ENCODE measurements at regions not wholly inside any gene's neighbourhood (a gene's known extent, or its start where the extent isn't known, plus 50 kb on each side); places are given as distances from the start of the nearest gene placed in this dataset.
"Not testable (repeated sequence)": the region's sequence is repeated elsewhere in the genome, so short reads cannot be mapped to it uniquely, and the experiment has no call there.

DNA sequence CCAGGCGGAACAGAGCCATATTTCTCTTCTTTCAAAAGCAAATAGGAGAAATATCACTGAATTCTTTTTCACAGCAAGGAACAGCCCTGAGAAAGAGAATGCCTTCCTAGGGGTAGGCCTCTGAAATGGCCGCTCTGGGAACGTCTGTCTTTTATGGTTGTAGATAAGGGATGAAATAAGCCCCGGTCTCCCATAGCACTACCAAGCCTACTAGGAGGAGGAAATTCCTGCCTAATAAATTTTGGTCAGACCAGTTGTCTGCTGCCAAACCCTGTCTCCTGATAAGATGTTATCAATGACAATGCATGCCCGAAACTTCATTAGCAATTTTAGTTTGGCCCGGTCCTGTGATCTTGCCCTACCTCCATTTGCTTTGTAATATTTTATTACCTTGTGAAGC lies 448.9 kb downstream of the ARL4A start:
- H3K4me3 ChIP-seq (ENCODE audit: low read length); H3K4me1 ChIP-seq (ENCODE audit: control insufficient read depth, insufficient read depth, low read length); H3K27ac ChIP-seq (ENCODE audit: low read length); H3K9me3 ChIP-seq (replicated peaks; ENCODE audit: control insufficient read depth, low read depth, low read length); DNase-seq; H3K36me3 ChIP-seq (ENCODE audit: control insufficient read depth, insufficient read depth, low read length); H3K27me3 ChIP-seq (ENCODE audit: control insufficient read depth, insufficient read depth, low read length): not testable (repeated sequence)
- WGBS (ENCODE audit: insufficient coverage), result no CpG with 5 or more reads among the region's 6 CpGs

DNA sequence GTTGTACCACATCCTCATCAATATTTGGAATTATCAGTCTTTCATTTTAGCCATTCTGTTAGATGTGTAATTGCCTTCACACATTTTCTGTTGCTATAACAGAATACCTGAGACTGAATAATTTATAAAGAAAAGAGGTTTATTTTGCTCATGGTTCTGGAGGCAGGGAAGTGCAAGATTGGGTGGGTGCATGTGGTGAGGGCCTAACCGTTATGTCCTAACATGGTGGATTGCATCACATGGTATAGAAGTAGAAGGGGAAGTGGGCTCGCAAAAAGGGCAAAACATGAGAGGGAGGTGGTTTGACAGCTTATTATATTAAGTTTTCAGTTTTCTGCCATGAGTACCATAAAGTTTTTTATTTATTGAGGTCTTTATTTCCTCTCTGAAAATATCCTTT lies 452.0 kb downstream of the ARL4A start:
- H3K4me1 ChIP-seq (ENCODE audit: control insufficient read depth, insufficient read depth, low read length), result no peaks in the 10 kb centered on the region
- no peak overlapping the region for H3K27ac ChIP-seq (ENCODE audit: low read length)
- H3K36me3 ChIP-seq (ENCODE audit: control insufficient read depth, insufficient read depth, low read length), result no peaks in the 10 kb centered on the region
- no peaks in the 10 kb centered on the region for H3K9me3 ChIP-seq (replicated peaks; ENCODE audit: control insufficient read depth, low read depth, low read length)
- DNase-seq, result no peak
- H3K27me3 ChIP-seq (ENCODE audit: control insufficient read depth, insufficient read depth, low read length), result no peaks in the 10 kb centered on the region
- 60% methylated on average over 1 of the region's 2 CpGs for WGBS (ENCODE audit: insufficient coverage)
- no peak overlapping the region for H3K4me3 ChIP-seq (ENCODE audit: low read length)

GRCh38 chr7:13144673-13145072 lies 457.2 kb downstream of the ARL4A start:
- peak; percentile 90 for DNase-seq
- peaks cover 2% of the 10 kb centered on the region for H3K4me1 ChIP-seq (ENCODE audit: control insufficient read depth, insufficient read depth, low read length)
- H3K27ac ChIP-seq (ENCODE audit: low read length), result peak overlapping the region; percentile 33
- no peaks in the 10 kb centered on the region for H3K36me3 ChIP-seq (ENCODE audit: control insufficient read depth, insufficient read depth, low read length)
- no peaks in the 10 kb centered on the region for H3K27me3 ChIP-seq (ENCODE audit: control insufficient read depth, insufficient read depth, low read length)
- 38% methylated on average over 3 of the region's 4 CpGs for WGBS (ENCODE audit: insufficient coverage)
- no peak overlapping the region for H3K4me3 ChIP-seq (ENCODE audit: low read length)
- no peaks in the 10 kb centered on the region for H3K9me3 ChIP-seq (replicated peaks; ENCODE audit: control insufficient read depth, low read depth, low read length)

DNA sequence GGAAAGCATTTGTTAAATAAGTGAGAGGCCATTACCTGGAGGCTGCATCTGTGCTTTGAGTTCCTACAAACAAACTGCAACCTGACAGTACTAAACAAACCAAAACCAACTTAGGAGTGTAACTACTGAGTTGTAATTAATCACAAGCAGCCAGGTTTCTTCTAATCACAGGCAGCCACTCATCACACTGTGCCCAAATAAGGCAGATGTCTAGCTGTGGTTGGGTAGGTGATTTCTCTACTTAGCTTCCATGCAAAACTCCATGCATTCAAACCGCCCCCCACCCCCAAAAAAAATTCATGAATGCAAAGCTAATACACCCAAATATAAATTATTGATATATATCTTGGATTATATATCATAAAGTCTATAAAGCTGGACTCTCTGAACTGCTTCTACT lies 461.1 kb downstream of the ARL4A start:
- Histone ChIP-seq H3K27me3 (ENCODE audit: control insufficient read depth, insufficient read depth, low read length) (no peaks in the 10 kb centered on the region), H3K36me3 (ENCODE audit: control insufficient read depth, insufficient read depth, low read length) (no peaks in the 10 kb centered on the region), H3K4me3 (ENCODE audit: low read length) (no peak overlapping the region), H3K4me1 (ENCODE audit: control insufficient read depth, insufficient read depth, low read length) (peaks cover 2% of the 10 kb centered on the region), H3K27ac (ENCODE audit: low read length) (no peak overlapping the region), H3K9me3 (replicated peaks; ENCODE audit: control insufficient read depth, low read depth, low read length) (no peaks in the 10 kb centered on the region)
- WGBS (ENCODE audit: insufficient coverage), result no CpG with 5 or more reads among the region's 1 CpG
- no peak for DNase-seq

- Histone ChIP-seq H3K9me3 (replicated peaks; ENCODE audit: control insufficient read depth, low read depth, low read length) (no peaks in the 10 kb centered on the region), H3K4me3 (ENCODE audit: low read length) (no peak overlapping the region), H3K27ac (ENCODE audit: low read length) (no peak overlapping the region), H3K27me3 (ENCODE audit: control insufficient read depth, insufficient read depth, low read length) (no peaks in the 10 kb centered on the region), H3K36me3 (ENCODE audit: control insufficient read depth, insufficient read depth, low read length) (no peaks in the 10 kb centered on the region), H3K4me1 (ENCODE audit: control insufficient read depth, insufficient read depth, low read length) (no peaks in the 10 kb centered on the region)
- DNase-seq, result no peak
- WGBS (ENCODE audit: insufficient coverage), result no CpG with 5 or more reads among the region's 1 CpG
These were observed 464.5 kb downstream of the ARL4A start for GRCh38 chr7:13151978-13152377.

DNA sequence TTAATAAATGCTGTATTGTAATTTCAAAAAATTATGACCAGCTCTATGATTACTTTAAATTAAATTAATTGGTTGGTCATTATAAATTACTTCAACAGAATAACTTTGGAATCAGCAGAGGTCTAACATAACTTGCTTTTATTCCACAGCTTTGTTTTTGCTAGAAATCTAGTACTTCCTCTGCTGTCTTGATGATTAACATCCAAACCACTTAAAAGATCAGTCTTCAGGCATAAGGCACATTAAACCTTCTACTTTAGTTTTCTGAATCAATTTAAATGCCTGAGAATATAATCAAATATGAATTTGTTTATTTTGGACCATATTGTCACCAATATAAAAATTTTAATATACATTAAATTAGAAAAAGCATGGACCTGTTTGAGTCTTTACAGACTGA lies 465.3 kb downstream of the ARL4A start:
- H3K4me3 ChIP-seq (ENCODE audit: low read length), result no peak overlapping the region

GRCh38 chr7:13153266-13153665 lies 465.8 kb downstream of the ARL4A start:
- 63% methylated on average over 2 of the region's 2 CpGs for WGBS (ENCODE audit: insufficient coverage)
- no peaks in the 10 kb centered on the region for H3K27me3 ChIP-seq (ENCODE audit: control insufficient read depth, insufficient read depth, low read length)
- DNase-seq, result no peak
- no peaks in the 10 kb centered on the region for H3K36me3 ChIP-seq (ENCODE audit: control insufficient read depth, insufficient read depth, low read length)
- no peaks in the 10 kb centered on the region for H3K9me3 ChIP-seq (replicated peaks; ENCODE audit: control insufficient read depth, low read depth, low read length)
- no peak overlapping the region for H3K4me3 ChIP-seq (ENCODE audit: low read length)
- H3K4me1 ChIP-seq (ENCODE audit: control insufficient read depth, insufficient read depth, low read length), result no peaks in the 10 kb centered on the region
- H3K27ac ChIP-seq (ENCODE audit: low read length), result no peak overlapping the region

More for the DNA sequence above, 465.3 kb downstream of the ARL4A start:
- no peak for DNase-seq
- H3K27me3 ChIP-seq (ENCODE audit: control insufficient read depth, insufficient read depth, low read length), result no peaks in the 10 kb centered on the region
- no peaks in the 10 kb centered on the region for H3K36me3 ChIP-seq (ENCODE audit: control insufficient read depth, insufficient read depth, low read length)
- no peak overlapping the region for H3K27ac ChIP-seq (ENCODE audit: low read length)
- H3K9me3 ChIP-seq (replicated peaks; ENCODE audit: control insufficient read depth, low read depth, low read length), result no peaks in the 10 kb centered on the region
- no peaks in the 10 kb centered on the region for H3K4me1 ChIP-seq (ENCODE audit: control insufficient read depth, insufficient read depth, low read length)

DNA sequence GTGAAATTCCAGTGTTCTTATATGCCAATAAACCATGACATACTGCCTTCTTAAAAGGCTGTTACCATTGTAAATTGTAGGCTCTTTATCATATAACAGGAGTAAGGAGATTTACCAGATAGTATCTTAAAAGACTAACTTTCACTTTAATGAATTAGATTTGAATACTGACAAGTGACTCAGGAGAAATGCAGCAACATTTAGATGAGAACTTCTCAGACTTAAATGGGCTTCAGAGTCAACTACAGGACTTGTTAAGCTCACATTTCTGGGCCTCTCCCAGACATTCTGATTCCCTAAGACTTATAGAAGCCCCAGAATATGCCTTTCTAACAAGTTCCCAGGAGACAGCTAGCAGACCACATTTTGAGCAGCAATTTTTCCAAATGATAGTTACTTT lies 466.3 kb downstream of the ARL4A start:
- no peaks in the 10 kb centered on the region for H3K27me3 ChIP-seq (ENCODE audit: control insufficient read depth, insufficient read depth, low read length)
- H3K9me3 ChIP-seq (replicated peaks; ENCODE audit: control insufficient read depth, low read depth, low read length), result no peaks in the 10 kb centered on the region
- no peak overlapping the region for H3K4me3 ChIP-seq (ENCODE audit: low read length)
- H3K27ac ChIP-seq (ENCODE audit: low read length), result no peak overlapping the region
- no peaks in the 10 kb centered on the region for H3K36me3 ChIP-seq (ENCODE audit: control insufficient read depth, insufficient read depth, low read length)
- no peaks in the 10 kb centered on the region for H3K4me1 ChIP-seq (ENCODE audit: control insufficient read depth, insufficient read depth, low read length)
- no peak for DNase-seq

- Histone ChIP-seq H3K27ac (ENCODE audit: low read length) (no peak overlapping the region), H3K9me3 (replicated peaks; ENCODE audit: control insufficient read depth, low read depth, low read length) (no peaks in the 10 kb centered on the region), H3K36me3 (ENCODE audit: control insufficient read depth, insufficient read depth, low read length) (no peaks in the 10 kb centered on the region), H3K4me3 (ENCODE audit: low read length) (no peak overlapping the region), H3K4me1 (ENCODE audit: control insufficient read depth, insufficient read depth, low read length) (no peaks in the 10 kb centered on the region), H3K27me3 (ENCODE audit: control insufficient read depth, insufficient read depth, low read length) (no peaks in the 10 kb centered on the region)
- DNase-seq, result no peak
- no CpG with 5 or more reads among the region's 1 CpG for WGBS (ENCODE audit: insufficient coverage)
These were observed 467.8 kb downstream of the ARL4A start for GRCh38 chr7:13155188-13155587.

- peak; percentile 13 for DNase-seq
- Histone ChIP-seq H3K27me3 (ENCODE audit: control insufficient read depth, insufficient read depth, low read length) (no peaks in the 10 kb centered on the region), H3K4me3 (ENCODE audit: low read length) (no peak overlapping the region), H3K36me3 (ENCODE audit: control insufficient read depth, insufficient read depth, low read length) (no peaks in the 10 kb centered on the region), H3K9me3 (replicated peaks; ENCODE audit: control insufficient read depth, low read depth, low read length) (no peaks in the 10 kb centered on the region), H3K27ac (ENCODE audit: low read length) (no peak overlapping the region), H3K4me1 (ENCODE audit: control insufficient read depth, insufficient read depth, low read length) (no peaks in the 10 kb centered on the region)
- WGBS (ENCODE audit: insufficient coverage), result no CpG with 5 or more reads among the region's 1 CpG
These were observed 471.6 kb downstream of the ARL4A start for GRCh38 chr7:13159003-13159402.

GRCh38 chr7:13159467-13160184 lies 472.2 kb downstream of the ARL4A start:
- Histone ChIP-seq H3K27me3 (ENCODE audit: control insufficient read depth, insufficient read depth, low read length) (no peaks in the 10 kb centered on the region), H3K4me1 (ENCODE audit: control insufficient read depth, insufficient read depth, low read length) (no peaks in the 10 kb centered on the region), H3K4me3 (ENCODE audit: low read length) (no peak overlapping the region), H3K36me3 (ENCODE audit: control insufficient read depth, insufficient read depth, low read length) (no peaks in the 10 kb centered on the region), H3K9me3 (replicated peaks; ENCODE audit: control insufficient read depth, low read depth, low read length) (no peaks in the 10 kb centered on the region), H3K27ac (ENCODE audit: low read length) (no peak overlapping the region)
- DNase-seq, result peak; percentile 40
- no CpG with 5 or more reads among the region's 2 CpGs for WGBS (ENCODE audit: insufficient coverage)
